ENCODE measurements at regions not wholly inside any gene's neighbourhood (a gene's known extent, or its start where the extent isn't known, plus 50 kb on each side); places are given as distances from the start of the nearest gene placed in this dataset.
"Not testable (repeated sequence)": the region's sequence is repeated elsewhere in the genome, so short reads cannot be mapped to it uniquely, and the experiment has no call there.

- TF ChIP-seq, protein P1, sequence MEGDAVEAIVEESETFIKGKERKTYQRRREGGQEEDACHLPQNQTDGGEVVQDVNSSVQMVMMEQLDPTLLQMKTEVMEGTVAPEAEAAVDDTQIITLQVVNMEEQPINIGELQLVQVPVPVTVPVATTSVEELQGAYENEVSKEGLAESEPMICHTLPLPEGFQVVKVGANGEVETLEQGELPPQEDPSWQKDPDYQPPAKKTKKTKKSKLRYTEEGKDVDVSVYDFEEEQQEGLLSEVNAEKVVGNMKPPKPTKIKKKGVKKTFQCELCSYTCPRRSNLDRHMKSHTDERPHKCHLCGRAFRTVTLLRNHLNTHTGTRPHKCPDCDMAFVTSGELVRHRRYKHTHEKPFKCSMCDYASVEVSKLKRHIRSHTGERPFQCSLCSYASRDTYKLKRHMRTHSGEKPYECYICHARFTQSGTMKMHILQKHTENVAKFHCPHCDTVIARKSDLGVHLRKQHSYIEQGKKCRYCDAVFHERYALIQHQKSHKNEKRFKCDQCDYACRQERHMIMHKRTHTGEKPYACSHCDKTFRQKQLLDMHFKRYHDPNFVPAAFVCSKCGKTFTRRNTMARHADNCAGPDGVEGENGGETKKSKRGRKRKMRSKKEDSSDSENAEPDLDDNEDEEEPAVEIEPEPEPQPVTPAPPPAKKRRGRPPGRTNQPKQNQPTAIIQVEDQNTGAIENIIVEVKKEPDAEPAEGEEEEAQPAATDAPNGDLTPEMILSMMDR (IDR thresholded peaks at IDR 0.05; ENCODE audit: low read depth, low read length) = not testable (repeated sequence)
- not testable (repeated sequence) for TF ChIP-seq EZH2phosphoT487 (IDR thresholded peaks at IDR 0.05; ENCODE audit: low read depth)
These were observed 75.6 kb upstream of the MTHFD1L start for GRCh38 chr6:150789906-150790305.
